Parathyroid adenoma (tissue), 2 donors: ENCODE measurements at regions not wholly inside any gene's neighbourhood (a gene's known extent, or its start where the extent isn't known, plus 50 kb on each side); places are given as distances from the start of the nearest gene placed in this dataset.

Source experiments
- H2AFZ ChIP-seq: fragments of 300-600 bp; sonication (generic); one replicate; pipeline ENCODE4 v1.7.0; 2017; ENCODE audit warnings: antibody characterized with exemption, mild to moderate bottlenecking
- H3K27ac ChIP-seq: fragments of 300-600 bp; sonication (generic); one replicate; pipeline ENCODE4 v1.7.0; 2017
- H3K27me3 ChIP-seq: fragments of 300-600 bp; sonication (generic); one replicate; pipeline ENCODE4 v1.7.0; 2017; ENCODE audit warnings: low read length; ENCODE audit not compliant: control insufficient read depth, insufficient read depth
- H3K36me3 ChIP-seq: fragments of 300-600 bp; sonication (generic); one replicate; pipeline ENCODE4 v1.7.0; 2017; ENCODE audit warnings: low read length; ENCODE audit not compliant: control insufficient read depth, insufficient read depth
- H3K4me1 ChIP-seq: fragments of 300-600 bp; sonication (generic); one replicate; pipeline ENCODE4 v1.7.0; 2017; ENCODE audit warnings: control low read depth
- H3K4me2 ChIP-seq: fragments of 300-600 bp; sonication (generic); one replicate; pipeline ENCODE4 v1.7.0; 2017; ENCODE audit warnings: low read length
- H3K4me3 ChIP-seq: fragments of 300-600 bp; sonication (generic); one replicate; pipeline ENCODE4 v1.7.0; 2017; ENCODE audit warnings: low read depth, low read length
- H3K79me2 ChIP-seq: fragments of 300-600 bp; sonication (generic); one replicate; pipeline ENCODE4 v1.7.0; 2017; ENCODE audit warnings: control low read depth
- H3K9ac ChIP-seq: fragments of 300-600 bp; sonication (generic); one replicate; pipeline ENCODE4 v1.7.0; 2017; ENCODE audit warnings: mild to moderate bottlenecking
- H3K9me3 ChIP-seq: fragments of 300-600 bp; sonication (generic); one replicate; pipeline ENCODE4 v1.7.0; 2017; ENCODE audit warnings: low read length; ENCODE audit not compliant: control insufficient read depth
- TF ChIP-seq, protein P1 (sequence below): fragments of 300-600 bp; sonication (generic); IDR thresholded peaks from one replicate; pipeline ENCODE4 v1.7.0; 2017; ENCODE audit warnings: antibody characterized with exemption, mild to moderate bottlenecking
- donor health status: primary hyperparathyroidism.

DNA sequence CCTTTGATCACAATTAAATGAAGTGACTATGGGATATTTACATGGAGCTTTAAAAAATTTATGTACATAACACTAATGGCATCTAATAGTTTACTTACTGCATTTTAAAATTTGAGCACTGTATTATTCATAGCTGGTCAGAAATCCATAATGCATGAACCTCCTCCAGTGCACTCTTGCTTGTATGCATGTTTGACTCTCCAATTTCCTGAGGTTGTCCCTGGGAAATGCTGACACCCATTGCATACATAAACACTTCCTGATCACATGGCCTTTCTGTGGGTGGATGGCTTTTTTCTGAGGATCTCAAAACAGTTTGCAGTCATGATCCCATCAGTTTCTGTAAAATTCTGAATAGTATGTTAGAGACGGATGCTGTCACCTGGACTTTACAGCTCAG lies 577.8 kb downstream of the REEP3 start:
- no peak overlapping the region for H3K9ac ChIP-seq
- H3K4me1 ChIP-seq, result no peaks in the 10 kb centered on the region
- TF ChIP-seq, protein P1, sequence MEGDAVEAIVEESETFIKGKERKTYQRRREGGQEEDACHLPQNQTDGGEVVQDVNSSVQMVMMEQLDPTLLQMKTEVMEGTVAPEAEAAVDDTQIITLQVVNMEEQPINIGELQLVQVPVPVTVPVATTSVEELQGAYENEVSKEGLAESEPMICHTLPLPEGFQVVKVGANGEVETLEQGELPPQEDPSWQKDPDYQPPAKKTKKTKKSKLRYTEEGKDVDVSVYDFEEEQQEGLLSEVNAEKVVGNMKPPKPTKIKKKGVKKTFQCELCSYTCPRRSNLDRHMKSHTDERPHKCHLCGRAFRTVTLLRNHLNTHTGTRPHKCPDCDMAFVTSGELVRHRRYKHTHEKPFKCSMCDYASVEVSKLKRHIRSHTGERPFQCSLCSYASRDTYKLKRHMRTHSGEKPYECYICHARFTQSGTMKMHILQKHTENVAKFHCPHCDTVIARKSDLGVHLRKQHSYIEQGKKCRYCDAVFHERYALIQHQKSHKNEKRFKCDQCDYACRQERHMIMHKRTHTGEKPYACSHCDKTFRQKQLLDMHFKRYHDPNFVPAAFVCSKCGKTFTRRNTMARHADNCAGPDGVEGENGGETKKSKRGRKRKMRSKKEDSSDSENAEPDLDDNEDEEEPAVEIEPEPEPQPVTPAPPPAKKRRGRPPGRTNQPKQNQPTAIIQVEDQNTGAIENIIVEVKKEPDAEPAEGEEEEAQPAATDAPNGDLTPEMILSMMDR, result no peak
- H3K9me3 ChIP-seq, result no peaks in the 10 kb centered on the region
- H3K27me3 ChIP-seq, result no peaks in the 10 kb centered on the region
- H3K4me2 ChIP-seq, result no peak overlapping the region
- no peaks in the 10 kb centered on the region for H3K36me3 ChIP-seq
- H3K4me3 ChIP-seq, result no peak overlapping the region
- H3K79me2 ChIP-seq, result no peaks in the 10 kb centered on the region
- H3K27ac ChIP-seq, result no peak overlapping the region
- H2AFZ ChIP-seq, result no peak overlapping the region

DNA sequence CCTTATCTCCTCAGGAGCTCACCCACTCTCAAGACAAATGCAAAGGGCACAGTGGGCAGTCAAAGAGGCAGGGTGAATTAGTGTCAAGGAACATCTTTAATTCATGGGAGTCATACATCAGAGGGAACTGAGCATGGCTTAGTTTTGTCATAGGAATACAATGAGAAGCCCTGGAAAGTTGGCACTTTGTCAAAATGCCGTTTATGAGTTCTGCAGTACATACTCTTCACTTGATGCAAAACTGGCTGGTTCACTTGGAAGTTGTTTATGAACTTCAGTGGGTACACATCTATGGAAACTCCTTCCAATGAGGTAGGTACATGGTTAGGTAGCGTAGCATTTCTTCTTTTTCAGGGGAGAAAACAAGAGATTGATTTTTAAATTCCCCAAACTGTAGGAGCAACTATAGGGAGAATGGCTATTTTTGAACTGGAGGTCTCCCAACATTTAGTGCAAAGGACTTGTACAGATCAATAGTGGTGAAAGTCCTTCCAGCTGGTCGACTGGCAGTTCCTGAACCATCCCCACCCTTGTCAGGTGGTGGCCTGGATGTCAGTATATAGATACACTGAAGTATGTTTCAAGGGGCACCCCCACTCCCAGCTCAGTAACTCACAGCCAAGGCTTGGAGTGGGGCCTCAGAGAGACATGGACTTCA lies 580.5 kb downstream of the REEP3 start:
- H3K9me3 ChIP-seq, result no peaks in the 10 kb centered on the region
- no peak overlapping the region for H3K4me2 ChIP-seq
- H3K36me3 ChIP-seq, result no peaks in the 10 kb centered on the region
- H3K27me3 ChIP-seq, result no peaks in the 10 kb centered on the region
- TF ChIP-seq, protein P1, result no peak
- no peak overlapping the region for H3K27ac ChIP-seq
- H2AFZ ChIP-seq, result no peak overlapping the region
- H3K9ac ChIP-seq, result no peak overlapping the region
- no peaks in the 10 kb centered on the region for H3K4me1 ChIP-seq
- H3K79me2 ChIP-seq, result no peaks in the 10 kb centered on the region
- H3K4me3 ChIP-seq, result no peak overlapping the region

DNA sequence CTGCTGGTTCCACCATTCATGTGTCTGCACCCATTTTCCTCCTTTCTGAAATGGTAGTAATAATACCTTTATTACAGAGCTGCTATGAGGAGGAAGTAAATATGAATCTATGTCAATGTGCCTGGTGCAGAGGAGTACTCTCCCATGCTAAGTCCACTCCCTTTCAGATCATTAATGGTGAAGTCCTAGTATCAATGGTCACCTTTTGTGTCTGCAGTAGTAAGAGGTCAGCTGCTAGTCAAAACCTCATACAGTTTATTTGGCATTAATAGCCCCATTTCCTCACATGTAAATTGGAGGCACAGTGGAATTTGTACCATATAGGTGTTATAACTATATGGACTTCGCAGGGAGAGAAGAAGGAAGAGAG lies 581.0 kb downstream of the REEP3 start:
- H3K27ac ChIP-seq, result no peak overlapping the region
- TF ChIP-seq, protein P1, result no peak

GRCh38 chr10:64102916-64103315 lies 581.7 kb downstream of the REEP3 start:
- H3K27me3 ChIP-seq, result no peaks in the 10 kb centered on the region
- H2AFZ ChIP-seq, result no peak overlapping the region
- H3K4me3 ChIP-seq, result no peak overlapping the region
- H3K9ac ChIP-seq, result no peak overlapping the region
- TF ChIP-seq, protein P1, result no peak
- no peak overlapping the region for H3K27ac ChIP-seq
- no peak overlapping the region for H3K4me2 ChIP-seq
- no peaks in the 10 kb centered on the region for H3K36me3 ChIP-seq
- H3K79me2 ChIP-seq, result no peaks in the 10 kb centered on the region
- no peaks in the 10 kb centered on the region for H3K4me1 ChIP-seq
- no peaks in the 10 kb centered on the region for H3K9me3 ChIP-seq

More for the DNA sequence above, 581.0 kb downstream of the REEP3 start:
- no peaks in the 10 kb centered on the region for H3K79me2 ChIP-seq
- no peak overlapping the region for H2AFZ ChIP-seq
- H3K4me3 ChIP-seq, result no peak overlapping the region
- H3K4me2 ChIP-seq, result no peak overlapping the region
- no peaks in the 10 kb centered on the region for H3K27me3 ChIP-seq
- H3K9ac ChIP-seq, result no peak overlapping the region
- H3K4me1 ChIP-seq, result no peaks in the 10 kb centered on the region
- H3K36me3 ChIP-seq, result no peaks in the 10 kb centered on the region
- no peaks in the 10 kb centered on the region for H3K9me3 ChIP-seq
